SK-N-SH treated with all-trans-retinoic acid at 6 μM for 48 hours (cell line): ENCODE measurements at regions not wholly inside any gene's neighbourhood (a gene's known extent, or its start where the extent isn't known, plus 50 kb on each side); places are given as distances from the start of the nearest gene placed in this dataset.

ENCODE experiments used
- ATAC-seq: fragments of 200-7000 bp; cut with Tn5 transposase; 3 replicates; pipeline ENCODE4 v1.9.1; 2020; ENCODE audit warnings: mild to moderate bottlenecking, moderate library complexity
- ARNTL ChIP-seq: fragments of 450-650 bp; formaldehyde crosslinking; IDR thresholded peaks from 2 replicates; pipeline ENCODE4 v1.5.0; 2020; ENCODE audit warnings: low read depth, mild to moderate bottlenecking, moderate library complexity, borderline replicate concordance
- BACH2 ChIP-seq: fragments of 250-450 bp; sonication (Bioruptor Pico); IDR thresholded peaks from 2 replicates; pipeline ENCODE4 v1.9.0; 2021; ENCODE audit warnings: mild to moderate bottlenecking, borderline replicate concordance
- CREB5 ChIP-seq: fragments of 250-450 bp; sonication (Bioruptor Pico); IDR thresholded peaks from 2 replicates; pipeline ENCODE4 v1.5.1; 2020; ENCODE audit warnings: low read depth, mild to moderate bottlenecking, moderate library complexity
- CSRNP3 ChIP-seq: fragments of 250-450 bp; sonication (Bioruptor Pico); IDR thresholded peaks from 2 replicates; pipeline ENCODE4 v1.5.1; 2021; ENCODE audit warnings: mild to moderate bottlenecking, moderate library complexity
- GLIS3 ChIP-seq: fragments of 250-450 bp; sonication (Bioruptor Pico); IDR thresholded peaks from 2 replicates; pipeline ENCODE4 v1.5.0; 2020; ENCODE audit warnings: mild to moderate bottlenecking, moderate library complexity
- ISL1 ChIP-seq: fragments of 250-450 bp; sonication (Bioruptor Pico); IDR thresholded peaks from 2 replicates; pipeline ENCODE4 v2.1.2; 2022; ENCODE audit warnings: mild to moderate bottlenecking, moderate library complexity
- OSR1 ChIP-seq: fragments of 250-450 bp; sonication (Bioruptor Pico); IDR thresholded peaks from 2 replicates; pipeline ENCODE4 v1.8.0; 2022; ENCODE audit warnings: moderate library complexity, mild to moderate bottlenecking, inconsistent platforms
- PATZ1 ChIP-seq: fragments of 250-450 bp; sonication (Bioruptor Pico); IDR thresholded peaks from 2 replicates; pipeline ENCODE4 v1.8.0; 2020; ENCODE audit warnings: mild to moderate bottlenecking, moderate library complexity, borderline replicate concordance
- PPARA ChIP-seq: fragments of 250-450 bp; sonication (Bioruptor Pico); IDR thresholded peaks from 2 replicates; pipeline ENCODE4 v1.5.0; 2020; ENCODE audit warnings: mild to moderate bottlenecking, borderline replicate concordance
- RARB ChIP-seq: fragments of 250-450 bp; sonication (Bioruptor Pico); IDR thresholded peaks from 2 replicates; pipeline ENCODE4 v1.8.0; 2021; ENCODE audit warnings: mild to moderate bottlenecking, moderate library complexity
- SNAI2 ChIP-seq: fragments of 250-450 bp; sonication (Bioruptor Pico); IDR thresholded peaks from 2 replicates; pipeline ENCODE4 v1.5.0; 2020; ENCODE audit warnings: mild to moderate bottlenecking, moderate library complexity
- TCF4 ChIP-seq: fragments of 250-450 bp; sonication (Bioruptor Pico); IDR thresholded peaks from 2 replicates; pipeline ENCODE4 v1.8.0; 2021; ENCODE audit warnings: mild to moderate bottlenecking, moderate library complexity, borderline replicate concordance
- TOX ChIP-seq: fragments of 250-450 bp; sonication (Bioruptor Pico); IDR thresholded peaks from 2 replicates; pipeline ENCODE4 v1.8.0; 2021; ENCODE audit warnings: mild to moderate bottlenecking, moderate library complexity, borderline replicate concordance
- TSHZ2 ChIP-seq: fragments of 250-450 bp; sonication (Bioruptor Pico); IDR thresholded peaks from 2 replicates; pipeline ENCODE4 v1.5.0; 2020; ENCODE audit warnings: mild to moderate bottlenecking, moderate library complexity
- ZC3H10 ChIP-seq: fragments of 250-450 bp; sonication (Bioruptor Pico); IDR thresholded peaks from 2 replicates; pipeline ENCODE4 v1.5.1; 2021; ENCODE audit warnings: mild to moderate bottlenecking, moderate library complexity
- ZFP3 ChIP-seq: fragments of 250-450 bp; sonication (Bioruptor Pico); IDR thresholded peaks from 2 replicates; pipeline ENCODE4 v1.5.0; 2020; ENCODE audit warnings: mild to moderate bottlenecking, moderate library complexity
- ZNF565 ChIP-seq: fragments of 450-650 bp; formaldehyde crosslinking; conservative IDR thresholded peaks from 2 replicates; pipeline ENCODE4 v1.5.0; 2020; ENCODE audit warnings: low read depth, mild to moderate bottlenecking, moderate library complexity
- ZNF70 ChIP-seq: fragments of 450-650 bp; formaldehyde crosslinking; IDR thresholded peaks from 2 replicates; pipeline ENCODE4 v1.5.0; 2020; ENCODE audit warnings: mild to moderate bottlenecking, moderate library complexity
- ZNF8 ChIP-seq: fragments of 450-650 bp; formaldehyde crosslinking; IDR thresholded peaks from 2 replicates; pipeline ENCODE4 v1.5.0; 2020; ENCODE audit warnings: mild to moderate bottlenecking, moderate library complexity

- no peak for ATAC-seq
- TF ChIP-seq OSR1 (CRISPR knock-in tag) = no peak
- no peak for TF ChIP-seq PATZ1 (CRISPR knock-in tag)
- no peak for TF ChIP-seq PPARA (CRISPR knock-in tag)
- TF ChIP-seq SNAI2 (CRISPR knock-in tag) = no peak
- TF ChIP-seq ZNF70 (CRISPR knock-in tag) = no peak
- TF ChIP-seq ZC3H10 = no peak
- no peak for TF ChIP-seq ARNTL
- TF ChIP-seq ZNF8 (CRISPR knock-in tag) = no peak
- TF ChIP-seq RARB = no peak
- TF ChIP-seq ISL1 (CRISPR knock-in tag) = no peak
- no peak for TF ChIP-seq BACH2
- TF ChIP-seq CSRNP3 (CRISPR knock-in tag) = no peak
- no peak for TF ChIP-seq TCF4 (CRISPR knock-in tag)
- no peak for TF ChIP-seq GLIS3 (CRISPR knock-in tag)
- no peak for TF ChIP-seq TOX (CRISPR knock-in tag)
- no peak for TF ChIP-seq CREB5 (CRISPR knock-in tag)
- TF ChIP-seq ZNF565 = no peak
- no peak for TF ChIP-seq TSHZ2
Observed at GRCh38 chr12:91594715-91595114, 412.1 kb upstream of the DCN start.

- no peak for TF ChIP-seq BACH2
- TF ChIP-seq ARNTL = no peak
- TF ChIP-seq TSHZ2 = no peak
- no peak for TF ChIP-seq ISL1 (CRISPR knock-in tag)
- no peak for TF ChIP-seq TOX (CRISPR knock-in tag)
- no peak for TF ChIP-seq ZFP3
- TF ChIP-seq PATZ1 (CRISPR knock-in tag) = no peak
- TF ChIP-seq RARB = no peak
- ATAC-seq = no peak
Observed at GRCh38 chr12:91591639-91591987, 409.0 kb upstream of the DCN start.
